Mucosa of descending colon (tissue), 3 donors: ENCODE measurements at regions not wholly inside any gene's neighbourhood (a gene's known extent, or its start where the extent isn't known, plus 50 kb on each side); places are given as distances from the start of the nearest gene placed in this dataset.
A peak's percentile ranks its signal among the peaks of the same experiment; 100 is the strongest.

Experiments
- ATAC-seq: fragments of 200-7000 bp; cut with Tn5 transposase; one replicate; pipeline ENCODE4 v1.9.1; 2020; ENCODE audit warnings: mild to moderate bottlenecking, moderate library complexity
- DNase-seq, 3 donors: peaks; one replicate each; pipeline ENCODE4 v3.0.0-alpha.2; 2020
- H3K36me3 ChIP-seq: fragments of 200-600 bp; one replicate; pipeline ENCODE4 v1.8.0; 2021; ENCODE audit warnings: low read depth, mild to moderate bottlenecking
- H3K4me1 ChIP-seq: fragments of 200-600 bp; one replicate; pipeline ENCODE4 v1.8.0; 2021; ENCODE audit warnings: low read depth, mild to moderate bottlenecking
- H3K4me3 ChIP-seq: fragments of 200-600 bp; one replicate; pipeline ENCODE4 v1.8.0; 2021; ENCODE audit warnings: mild to moderate bottlenecking
- H3K9me3 ChIP-seq: fragments of 200-600 bp; one replicate; pipeline ENCODE4 v1.8.0; 2021; ENCODE audit warnings: mild to moderate bottlenecking
- intact Hi-C, 2 donors: fragments of 100-400 bp; cut with DNase I in 1 of 2; cut with micrococcal nuclease in 1 of 2; formaldehyde crosslinking; loops; one replicate each; pipeline versions ENCODE4 v1.11.0 to v1.11.1; 2022; cut with DNase I, micrococcal nuclease
- TF ChIP-seq, protein P1 (sequence below): fragments of 200-600 bp; IDR thresholded peaks from one replicate; pipeline ENCODE4 v1.8.0; 2022; ENCODE audit warnings: antibody characterized with exemption, mild to moderate bottlenecking
- donor health status: DM: no; HTN: no; CAD: no; lungs with moderate emphysema.
- donor health status: DM: no; HTN: no; CAD: no.
- donor health status: DM: no; HTN: yes; CAD: no.

DNA sequence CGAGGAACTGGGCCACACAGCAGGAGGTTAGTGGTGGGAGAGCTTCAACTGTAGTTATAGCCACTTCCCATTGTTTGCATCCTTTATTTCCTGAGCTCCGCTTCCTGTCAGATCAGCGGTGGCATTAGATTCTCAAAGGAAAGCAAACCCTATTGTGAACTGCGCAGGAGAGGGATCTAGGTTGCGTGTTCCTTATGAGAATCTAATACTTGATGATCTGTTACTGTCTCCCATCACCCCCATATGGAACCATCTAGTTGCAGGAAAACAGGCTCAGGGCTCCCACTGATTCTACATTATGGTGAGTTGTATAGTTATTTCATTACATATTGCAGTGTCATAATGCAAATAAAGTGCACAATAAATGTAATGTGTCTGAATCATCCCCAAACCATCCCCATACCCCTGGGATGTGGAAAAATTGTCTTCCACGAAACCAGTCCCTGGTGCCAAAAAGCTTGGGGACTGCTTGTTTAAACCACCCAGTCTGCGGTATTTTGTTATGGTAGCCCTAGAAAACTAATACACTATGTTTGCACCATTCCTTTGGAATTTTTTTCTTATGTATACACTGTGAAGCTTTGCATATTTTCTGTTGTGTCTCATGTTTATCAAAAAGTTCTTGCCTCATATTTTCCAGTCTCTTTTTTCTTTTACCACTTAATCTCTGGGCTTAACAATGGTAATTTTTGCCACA lies 136.6 kb upstream of the IVNS1ABP start:
- Histone ChIP-seq H3K36me3 (no peaks in the 10 kb centered on the region), H3K9me3 (no peaks in the 10 kb centered on the region), H3K4me3 (no peak overlapping the region), H3K4me1 (no peaks in the 10 kb centered on the region)
- intact Hi-C loops = no loop called here
- ATAC-seq (no peak), DNase-seq (no peak)
- TF ChIP-seq, protein P1, sequence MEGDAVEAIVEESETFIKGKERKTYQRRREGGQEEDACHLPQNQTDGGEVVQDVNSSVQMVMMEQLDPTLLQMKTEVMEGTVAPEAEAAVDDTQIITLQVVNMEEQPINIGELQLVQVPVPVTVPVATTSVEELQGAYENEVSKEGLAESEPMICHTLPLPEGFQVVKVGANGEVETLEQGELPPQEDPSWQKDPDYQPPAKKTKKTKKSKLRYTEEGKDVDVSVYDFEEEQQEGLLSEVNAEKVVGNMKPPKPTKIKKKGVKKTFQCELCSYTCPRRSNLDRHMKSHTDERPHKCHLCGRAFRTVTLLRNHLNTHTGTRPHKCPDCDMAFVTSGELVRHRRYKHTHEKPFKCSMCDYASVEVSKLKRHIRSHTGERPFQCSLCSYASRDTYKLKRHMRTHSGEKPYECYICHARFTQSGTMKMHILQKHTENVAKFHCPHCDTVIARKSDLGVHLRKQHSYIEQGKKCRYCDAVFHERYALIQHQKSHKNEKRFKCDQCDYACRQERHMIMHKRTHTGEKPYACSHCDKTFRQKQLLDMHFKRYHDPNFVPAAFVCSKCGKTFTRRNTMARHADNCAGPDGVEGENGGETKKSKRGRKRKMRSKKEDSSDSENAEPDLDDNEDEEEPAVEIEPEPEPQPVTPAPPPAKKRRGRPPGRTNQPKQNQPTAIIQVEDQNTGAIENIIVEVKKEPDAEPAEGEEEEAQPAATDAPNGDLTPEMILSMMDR = no peak

- Histone ChIP-seq H3K4me3 (no peak overlapping the region), H3K4me1 (no peaks in the 10 kb centered on the region), H3K36me3 (no peaks in the 10 kb centered on the region), H3K9me3 (no peaks in the 10 kb centered on the region)
- DNase-seq (no peak), ATAC-seq (no peak)
- TF ChIP-seq, protein P1 = no peak
- intact Hi-C loops = no loop called here
Measured at GRCh38 chr1:185450917-185451316, 133.9 kb upstream of the IVNS1ABP start.

- H3K36me3 ChIP-seq = no peaks in the 10 kb centered on the region
- H3K4me3 ChIP-seq = no peak overlapping the region
- intact Hi-C loops = no loop called here
- TF ChIP-seq, protein P1 = no peak
- no peaks in the 10 kb centered on the region for H3K4me1 ChIP-seq
- ATAC-seq (peak; percentile 89), DNase-seq (peak in 1 of 3 donors; percentile 49)
- H3K9me3 ChIP-seq = no peaks in the 10 kb centered on the region
Measured at GRCh38 chr1:185450060-185450788, 133.2 kb upstream of the IVNS1ABP start.

- TF ChIP-seq, protein P1 = no peak
- Histone ChIP-seq H3K4me1 (no peaks in the 10 kb centered on the region), H3K36me3 (no peaks in the 10 kb centered on the region), H3K4me3 (no peak overlapping the region), H3K9me3 (no peaks in the 10 kb centered on the region)
- DNase-seq (peak in 1 of 3 donors; percentile 24), ATAC-seq (peak; percentile 67)
- intact Hi-C loops = no loop called here
Measured at GRCh38 chr1:185449378-185450059, 132.5 kb upstream of the IVNS1ABP start.

DNA sequence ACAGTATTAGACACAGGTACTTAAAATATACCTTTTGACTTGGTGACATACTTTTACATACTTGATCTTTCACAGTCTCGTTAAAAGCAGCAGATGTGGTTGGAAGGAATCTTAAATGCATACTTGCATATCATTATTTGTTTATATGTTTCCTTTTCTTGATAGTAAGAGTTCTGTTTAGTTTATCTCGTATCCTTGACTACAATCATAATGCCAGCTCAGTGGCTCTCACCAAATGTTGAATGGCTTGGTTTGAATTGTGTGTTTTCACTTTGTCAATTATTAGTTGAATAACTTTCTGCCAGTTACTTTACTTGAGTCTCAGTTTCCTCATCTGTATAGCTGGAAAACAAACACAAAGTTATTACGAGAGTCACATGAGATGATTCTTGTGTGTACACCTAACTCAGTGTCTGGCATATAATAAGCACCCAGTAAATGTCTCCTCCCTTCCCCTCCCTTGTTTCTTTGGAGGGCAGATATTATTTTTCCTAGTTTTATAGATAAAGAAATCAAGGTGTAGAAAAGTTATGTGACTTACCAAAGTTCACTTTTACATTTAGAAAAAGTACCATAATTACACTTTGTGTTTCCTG lies 131.6 kb upstream of the IVNS1ABP start:
- H3K9me3 ChIP-seq = no peaks in the 10 kb centered on the region
- TF ChIP-seq, protein P1 = no peak
- no peaks in the 10 kb centered on the region for H3K36me3 ChIP-seq
- intact Hi-C loops = no loop called here
- no peaks in the 10 kb centered on the region for H3K4me1 ChIP-seq
- no peak overlapping the region for H3K4me3 ChIP-seq
- DNase-seq (no peak), ATAC-seq (peak; percentile 65)
